Ovary (tissue), 7 donors: ENCODE measurements at regions not wholly inside any gene's neighbourhood (a gene's known extent, or its start where the extent isn't known, plus 50 kb on each side); places are given as distances from the start of the nearest gene placed in this dataset.

ENCODE experiments used
- DNase-seq, 5 donors: peaks; one replicate each; pipeline ENCODE4 v3.0.0-alpha.2; 2019 to 2020
- H3K27ac ChIP-seq, 2 donors: fragments of 200-600 bp; one replicate each; pipeline versions ENCODE4 v1.5.1 to v1.8.0; 2019 to 2022
- H3K27me3 ChIP-seq: fragments of 200-600 bp; one replicate; pipeline ENCODE4 v1.8.0; 2022
- H3K36me3 ChIP-seq: fragments of 200-600 bp; sonication (generic); one replicate; pipeline ENCODE4 v1.5.1; 2019
- H3K4me1 ChIP-seq: one replicate; pipeline ENCODE4 v1.8.1; 2013; ENCODE audit warnings: mild to moderate bottlenecking, moderate library complexity; ENCODE audit not compliant: insufficient read depth
- H3K4me3 ChIP-seq: fragments of 200-600 bp; sonication (generic); one replicate; pipeline ENCODE4 v1.5.1; 2017
- H3K9me3 ChIP-seq, 2 donors: fragments of 200-600 bp in 1 of 2; sonication (generic) in 1 of 2; one replicate each; pipeline versions ENCODE4 v1.5.1 to v1.8.1; 2013 to 2019; ENCODE audit warnings: mild to moderate bottlenecking in 1 of 2, moderate library complexity in 1 of 2
- CTCF ChIP-seq, 3 donors: fragments of 450-650 bp in 2 of 3; fragments of 200-600 bp in 1 of 3; IDR thresholded peaks; one replicate each; pipeline versions ENCODE4 v1.5.1 to v1.8.0; 2016 to 2022; ENCODE audit warnings: antibody characterized with exemption in 3 of 3, mild to moderate bottlenecking in 1 of 3
- EP300 ChIP-seq: sonication (generic); formaldehyde crosslinking; IDR thresholded peaks from one replicate; pipeline ENCODE4 v1.6.1; 2017; ENCODE audit warnings: antibody characterized with exemption
- POLR2A ChIP-seq: fragments of 450-650 bp; IDR thresholded peaks from one replicate; pipeline ENCODE4 v1.6.1; 2017; ENCODE audit warnings: antibody characterized with exemption, mild to moderate bottlenecking, moderate library complexity
- WGBS, 3 donors: extraction: QIAGEN DNeasy Blood & Tissue Kit in 1 of 3; methylation state at CpG; one replicate each; pipeline versions ENCODE4 v1.1.5 to v1.1.7; 2013 to 2017; 5-methylcytosine and 5-hydroxymethylcytosine counted together
- intact Hi-C, 4 donors: fragments of 100-400 bp; cut with DNase I; formaldehyde crosslinking; loops; one replicate each; pipeline versions ENCODE4 v1.11.0 to v1.15.1; 2022 to 2023
- donor health status: DM: no; HTN: no; CAD: no; lungs with moderate emphysema.
- donor health status: DM: no; HTN: no; CAD: no.
- donor health status: Bipolar disorder and iron deficiency.
- donor health status: DM: no; HTN: no; CAD: no.
- donor health status: DM: yes; HTN: yes; CAD: no.

GRCh38 chr6:92380803-92381601, 1038.4 kb downstream of the EPHA7 start:
- intact Hi-C loops = no loop called here
- Histone ChIP-seq H3K4me3 (no peak overlapping the region), H3K27ac (no peak overlapping the region), H3K36me3 (no peaks in the 10 kb centered on the region), H3K27me3 (no peaks in the 10 kb centered on the region), H3K4me1 (no peaks in the 10 kb centered on the region), H3K9me3 (no peaks in the 10 kb centered on the region)
- WGBS, 3 donors = 81 to 86% (median 84%) methylated on average over 2 of the region's 2 CpGs
- no peak for DNase-seq
- no peak for TF ChIP-seq CTCF (IDR thresholded peaks at IDR 0.05)
- TF ChIP-seq EP300 = no peak
- TF ChIP-seq POLR2A = no peak

GRCh38 chr6:92377137-92377536, 1042.2 kb downstream of the EPHA7 start:
- intact Hi-C loops = no loop called here
- Histone ChIP-seq H3K27ac (no peak overlapping the region), H3K4me1 (no peaks in the 10 kb centered on the region), H3K9me3 (no peaks in the 10 kb centered on the region), H3K36me3 (no peaks in the 10 kb centered on the region), H3K27me3 (no peaks in the 10 kb centered on the region), H3K4me3 (no peak overlapping the region)
- no peak for DNase-seq
- no peak for TF ChIP-seq CTCF (IDR thresholded peaks at IDR 0.05)
- TF ChIP-seq EP300 = no peak
- TF ChIP-seq POLR2A = no peak

DNA sequence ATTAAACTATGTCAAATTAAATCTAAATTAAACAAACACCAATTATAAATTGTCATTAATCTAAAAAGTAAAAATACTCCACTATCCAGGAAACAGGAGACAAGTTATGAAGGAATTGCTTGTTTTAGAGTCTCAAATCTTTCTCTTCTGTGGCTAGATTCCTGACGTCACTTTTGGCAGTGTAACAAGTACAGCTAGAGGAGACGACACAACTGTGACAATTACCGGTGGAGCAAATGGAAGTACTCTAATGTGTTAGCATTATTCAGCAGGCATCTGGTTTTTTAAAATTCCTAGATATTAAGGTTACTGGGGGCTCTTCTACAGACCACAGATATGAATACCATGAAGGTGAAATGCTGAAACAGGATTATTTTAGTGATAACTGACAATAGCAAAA, 1042.7 kb downstream of the EPHA7 start:
- H3K27me3 ChIP-seq = no peaks in the 10 kb centered on the region

More for the DNA sequence above, 1042.7 kb downstream of the EPHA7 start:
- H3K36me3 ChIP-seq = no peaks in the 10 kb centered on the region
- no peak overlapping the region for H3K27ac ChIP-seq
- intact Hi-C loops = no loop called here
- WGBS, 3 donors = 6 to 13% (median 13%) methylated on average over 3 of the region's 3 CpGs
- H3K9me3 ChIP-seq = no peaks in the 10 kb centered on the region
- TF ChIP-seq EP300 (no peak), POLR2A (no peak), CTCF (IDR thresholded peaks at IDR 0.05) (no peak)
- H3K4me1 ChIP-seq = no peaks in the 10 kb centered on the region
- no peak overlapping the region for H3K4me3 ChIP-seq
- no peak for DNase-seq
